ENCODE measurements at regions not wholly inside any gene's neighbourhood (a gene's known extent, or its start where the extent isn't known, plus 50 kb on each side); places are given as distances from the start of the nearest gene placed in this dataset.
"Not testable (repeated sequence)": the region's sequence is repeated elsewhere in the genome, so short reads cannot be mapped to it uniquely, and the experiment has no call there.

- H4K20me1 ChIP-seq (ENCODE audit: insufficient read depth, low read length); H3K27ac ChIP-seq (ENCODE audit: low read depth, low read length, poor library complexity, severe bottlenecking); H3K4me2 ChIP-seq (ENCODE audit: low read length); H3K79me2 ChIP-seq (ENCODE audit: insufficient read depth, low read depth, low read length); intact Hi-C loops (cut with micrococcal nuclease; ENCODE audit: unreplicated experiment); H3K9me3 ChIP-seq (ENCODE audit: low read length); H3K36me3 ChIP-seq (ENCODE audit: insufficient read depth, low read length); BruUV-seq (replicated peaks); DNase-seq (ENCODE audit: low spot score); H3K9me2 ChIP-seq (ENCODE audit: insufficient read depth, low read length); H3K4me1 ChIP-seq (ENCODE audit: insufficient read depth, low read length, poor library complexity, severe bottlenecking); POLR2A ChIA-PET; H2AFZ ChIP-seq (ENCODE audit: low read length); H3K4me3 ChIP-seq (ENCODE audit: low read depth, low read length, poor library complexity, severe bottlenecking); CTCF ChIA-PET (ENCODE audit: unreplicated experiment): not testable (repeated sequence)
Measured at GRCh38 chr3:195669310-195669709, 51.5 kb upstream of the MUC20 start.

GRCh38 chr3:195668131-195668766 lies 52.5 kb upstream of the MUC20 start:
- H3K4me2 ChIP-seq (ENCODE audit: low read length); CTCF ChIA-PET (ENCODE audit: unreplicated experiment); POLR2A ChIA-PET; BruUV-seq (replicated peaks); H3K4me3 ChIP-seq (ENCODE audit: low read depth, low read length, poor library complexity, severe bottlenecking); H3K27ac ChIP-seq (ENCODE audit: low read depth, low read length, poor library complexity, severe bottlenecking); H3K79me2 ChIP-seq (ENCODE audit: insufficient read depth, low read depth, low read length); H3K9me3 ChIP-seq (ENCODE audit: low read length); H4K20me1 ChIP-seq (ENCODE audit: insufficient read depth, low read length); intact Hi-C loops (cut with micrococcal nuclease; ENCODE audit: unreplicated experiment); H3K9me2 ChIP-seq (ENCODE audit: insufficient read depth, low read length); DNase-seq (ENCODE audit: low spot score); H2AFZ ChIP-seq (ENCODE audit: low read length); H3K4me1 ChIP-seq (ENCODE audit: insufficient read depth, low read length, poor library complexity, severe bottlenecking); H3K36me3 ChIP-seq (ENCODE audit: insufficient read depth, low read length): not testable (repeated sequence)

- CTCF ChIA-PET (ENCODE audit: unreplicated experiment); POLR2A ChIA-PET; DNase-seq (ENCODE audit: low spot score); H2AFZ ChIP-seq (ENCODE audit: low read length); intact Hi-C loops (cut with micrococcal nuclease; ENCODE audit: unreplicated experiment); H3K27ac ChIP-seq (ENCODE audit: low read depth, low read length, poor library complexity, severe bottlenecking); H3K36me3 ChIP-seq (ENCODE audit: insufficient read depth, low read length); BruUV-seq (replicated peaks); H3K4me2 ChIP-seq (ENCODE audit: low read length); H4K20me1 ChIP-seq (ENCODE audit: insufficient read depth, low read length); H3K9me3 ChIP-seq (ENCODE audit: low read length); H3K4me1 ChIP-seq (ENCODE audit: insufficient read depth, low read length, poor library complexity, severe bottlenecking); H3K79me2 ChIP-seq (ENCODE audit: insufficient read depth, low read depth, low read length); H3K4me3 ChIP-seq (ENCODE audit: low read depth, low read length, poor library complexity, severe bottlenecking); H3K9me2 ChIP-seq (ENCODE audit: insufficient read depth, low read length): not testable (repeated sequence)
Measured at GRCh38 chr3:195665311-195665710, 55.5 kb upstream of the MUC20 start.

- H3K9me2 ChIP-seq (ENCODE audit: insufficient read depth, low read length); H3K4me1 ChIP-seq (ENCODE audit: insufficient read depth, low read length, poor library complexity, severe bottlenecking); H3K4me3 ChIP-seq (ENCODE audit: low read depth, low read length, poor library complexity, severe bottlenecking); H3K36me3 ChIP-seq (ENCODE audit: insufficient read depth, low read length); H3K4me2 ChIP-seq (ENCODE audit: low read length); BruUV-seq (replicated peaks); H4K20me1 ChIP-seq (ENCODE audit: insufficient read depth, low read length); H2AFZ ChIP-seq (ENCODE audit: low read length); DNase-seq (ENCODE audit: low spot score); H3K27ac ChIP-seq (ENCODE audit: low read depth, low read length, poor library complexity, severe bottlenecking); H3K9me3 ChIP-seq (ENCODE audit: low read length); H3K79me2 ChIP-seq (ENCODE audit: insufficient read depth, low read depth, low read length); intact Hi-C loops (cut with micrococcal nuclease; ENCODE audit: unreplicated experiment); CTCF ChIA-PET (ENCODE audit: unreplicated experiment); POLR2A ChIA-PET: not testable (repeated sequence)
Measured at GRCh38 chr3:195664131-195664530, 56.6 kb upstream of the MUC20 start.

GRCh38 chr3:195659136-195659533 lies 61.6 kb upstream of the MUC20 start:
- H3K27ac ChIP-seq (ENCODE audit: low read depth, low read length, poor library complexity, severe bottlenecking); H4K20me1 ChIP-seq (ENCODE audit: insufficient read depth, low read length); H3K9me3 ChIP-seq (ENCODE audit: low read length); intact Hi-C loops (cut with micrococcal nuclease; ENCODE audit: unreplicated experiment); H3K9me2 ChIP-seq (ENCODE audit: insufficient read depth, low read length); CTCF ChIA-PET (ENCODE audit: unreplicated experiment); DNase-seq (ENCODE audit: low spot score); BruUV-seq (replicated peaks); H3K4me1 ChIP-seq (ENCODE audit: insufficient read depth, low read length, poor library complexity, severe bottlenecking); H3K79me2 ChIP-seq (ENCODE audit: insufficient read depth, low read depth, low read length); H3K36me3 ChIP-seq (ENCODE audit: insufficient read depth, low read length); H2AFZ ChIP-seq (ENCODE audit: low read length); POLR2A ChIA-PET: not testable (repeated sequence)
- peak overlapping the region; percentile 71 for H3K4me3 ChIP-seq (ENCODE audit: low read depth, low read length, poor library complexity, severe bottlenecking)
- peak overlapping the region; percentile 36; the same call in 1 of the 2 replicates for H3K4me2 ChIP-seq (ENCODE audit: low read length)

GRCh38 chr3:195658381-195659135 lies 62.2 kb upstream of the MUC20 start:
- H3K79me2 ChIP-seq (ENCODE audit: insufficient read depth, low read depth, low read length); H2AFZ ChIP-seq (ENCODE audit: low read length); H3K4me1 ChIP-seq (ENCODE audit: insufficient read depth, low read length, poor library complexity, severe bottlenecking); H3K9me3 ChIP-seq (ENCODE audit: low read length); H3K9me2 ChIP-seq (ENCODE audit: insufficient read depth, low read length); H3K36me3 ChIP-seq (ENCODE audit: insufficient read depth, low read length); CTCF ChIA-PET (ENCODE audit: unreplicated experiment); intact Hi-C loops (cut with micrococcal nuclease; ENCODE audit: unreplicated experiment); POLR2A ChIA-PET; BruUV-seq (replicated peaks); H4K20me1 ChIP-seq (ENCODE audit: insufficient read depth, low read length); H3K27ac ChIP-seq (ENCODE audit: low read depth, low read length, poor library complexity, severe bottlenecking); DNase-seq (ENCODE audit: low spot score): not testable (repeated sequence)
- Histone ChIP-seq H3K4me2 (ENCODE audit: low read length) (peak overlapping the region; percentile 36; the same call in 1 of the 2 replicates), H3K4me3 (ENCODE audit: low read depth, low read length, poor library complexity, severe bottlenecking) (peak overlapping the region; percentile 71)
